Bone marrow (tissue), 2 donors: ENCODE measurements at regions not wholly inside any gene's neighbourhood (a gene's known extent, or its start where the extent isn't known, plus 50 kb on each side); places are given as distances from the start of the nearest gene placed in this dataset.
"Not testable (repeated sequence)": the region's sequence is repeated elsewhere in the genome, so short reads cannot be mapped to it uniquely, and the experiment has no call there.

Experiments
- DNase-seq, 2 donors: peaks; one replicate each; lab custom pipeline; 2025; lab: John Stamatoyannopoulos, UW

GRCh38 chr2:67195327-67195726 lies 201.8 kb upstream of the ETAA1 start:
- DNase-seq, result not testable (repeated sequence)

GRCh38 chr2:67201521-67201920 lies 195.6 kb upstream of the ETAA1 start:
- no peak for DNase-seq

- no peak for DNase-seq
These were observed 192.8 kb upstream of the ETAA1 start for GRCh38 chr2:67204349-67204748.

- DNase-seq, result no peak
These were observed 188.1 kb upstream of the ETAA1 start for GRCh38 chr2:67208887-67209500.

GRCh38 chr2:67210430-67210829 lies 186.7 kb upstream of the ETAA1 start:
- no peak for DNase-seq

- no peak for DNase-seq
These were observed 184.9 kb upstream of the ETAA1 start for GRCh38 chr2:67212203-67212602.

GRCh38 chr2:67213270-67213670 lies 183.9 kb upstream of the ETAA1 start:
- no peak for DNase-seq

GRCh38 chr2:67213677-67214402 lies 183.3 kb upstream of the ETAA1 start:
- no peak for DNase-seq

GRCh38 chr2:67214585-67215185 lies 182.4 kb upstream of the ETAA1 start:
- DNase-seq, result no peak

- DNase-seq, result no peak
These were observed 181.7 kb upstream of the ETAA1 start for GRCh38 chr2:67215214-67216055.

- DNase-seq, result no peak
These were observed 181.0 kb upstream of the ETAA1 start for GRCh38 chr2:67216103-67216502.

- no peak for DNase-seq
These were observed 180.3 kb upstream of the ETAA1 start for GRCh38 chr2:67216881-67217280.

- no peak for DNase-seq
These were observed 179.7 kb upstream of the ETAA1 start for GRCh38 chr2:67217398-67217797.

GRCh38 chr2:67218056-67218455 lies 179.1 kb upstream of the ETAA1 start:
- DNase-seq, result no peak

GRCh38 chr2:67219651-67220050 lies 177.5 kb upstream of the ETAA1 start:
- DNase-seq, result no peak

- no peak for DNase-seq
These were observed 175.9 kb upstream of the ETAA1 start for GRCh38 chr2:67221266-67221665.

- no peak for DNase-seq
These were observed 171.7 kb upstream of the ETAA1 start for GRCh38 chr2:67225287-67225973.

- DNase-seq, result no peak
These were observed 167.4 kb upstream of the ETAA1 start for GRCh38 chr2:67229706-67230105.

GRCh38 chr2:67232936-67233335 lies 164.2 kb upstream of the ETAA1 start:
- DNase-seq, result no peak

- DNase-seq, result no peak
These were observed 162.7 kb upstream of the ETAA1 start for GRCh38 chr2:67234440-67234839.

GRCh38 chr2:67237288-67237687 lies 159.8 kb upstream of the ETAA1 start:
- no peak for DNase-seq

- DNase-seq, result no peak
These were observed 156.6 kb upstream of the ETAA1 start for GRCh38 chr2:67240507-67240906.
